CD1c-positive myeloid dendritic cell (primary cell): ENCODE measurements at regions not wholly inside any gene's neighbourhood (a gene's known extent, or its start where the extent isn't known, plus 50 kb on each side); places are given as distances from the start of the nearest gene placed in this dataset.
A peak's percentile ranks its signal among the peaks of the same experiment; 100 is the strongest.

Source experiments
- DNase-seq: peaks from one replicate; pipeline ENCODE4 v3.0.0-alpha.2; 2016; ENCODE audit errors: extremely low spot score

DNA sequence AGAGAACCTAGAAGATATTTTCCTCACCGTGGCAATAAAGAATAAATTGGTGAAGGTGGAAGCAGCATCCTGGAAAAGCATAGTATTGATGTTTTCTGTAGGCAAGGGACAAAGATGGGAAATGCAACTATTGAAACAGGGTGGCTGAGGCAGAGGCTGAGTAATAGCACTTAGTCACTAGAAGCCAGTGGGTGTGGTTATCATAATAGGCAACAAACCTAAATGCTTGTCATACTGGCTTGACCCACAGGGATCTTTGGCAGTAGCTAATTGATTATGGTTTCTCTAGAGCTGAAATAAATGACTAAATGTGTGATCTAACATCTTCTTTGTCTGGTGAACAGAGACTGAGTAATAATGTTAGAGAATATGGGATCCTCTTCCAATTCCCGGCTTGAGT is 353.6 kb upstream of the RPS6KA3 start:
- DNase-seq, result no peak

GRCh38 chrX:20609916-20610415 is 343.3 kb upstream of the RPS6KA3 start:
- no peak for DNase-seq

- no peak for DNase-seq
Measured at GRCh38 chrX:20606831-20607230, 340.1 kb upstream of the RPS6KA3 start.

DNA sequence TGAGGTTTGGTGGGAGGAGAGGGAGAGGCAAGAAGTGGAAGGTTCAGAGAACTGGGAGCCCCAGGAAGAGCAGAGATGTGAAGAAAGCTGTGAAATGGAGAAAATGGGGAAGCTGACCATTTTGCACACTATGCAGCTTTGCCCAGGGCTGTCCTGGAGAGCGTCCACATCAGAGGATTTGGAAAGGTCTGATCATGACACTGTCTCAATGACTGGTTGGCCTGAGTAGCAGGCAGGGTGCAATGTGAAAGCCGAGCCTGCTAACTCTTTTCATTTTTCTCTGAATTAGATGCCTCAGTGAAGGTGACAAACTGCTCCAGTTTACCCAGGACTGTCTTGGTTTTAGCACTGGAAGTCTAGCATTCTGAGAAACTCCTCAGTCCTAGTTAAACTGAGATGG is 330.1 kb upstream of the RPS6KA3 start:
- no peak for DNase-seq

- no peak for DNase-seq
Measured at GRCh38 chrX:20595928-20596575, 329.3 kb upstream of the RPS6KA3 start.

GRCh38 chrX:20594985-20595384 is 328.3 kb upstream of the RPS6KA3 start:
- DNase-seq, result no peak

GRCh38 chrX:20593836-20594235 is 327.1 kb upstream of the RPS6KA3 start:
- DNase-seq, result no peak

GRCh38 chrX:20593402-20593801 is 326.7 kb upstream of the RPS6KA3 start:
- DNase-seq, result no peak

GRCh38 chrX:20591246-20591645 is 324.5 kb upstream of the RPS6KA3 start:
- DNase-seq, result no peak

DNA sequence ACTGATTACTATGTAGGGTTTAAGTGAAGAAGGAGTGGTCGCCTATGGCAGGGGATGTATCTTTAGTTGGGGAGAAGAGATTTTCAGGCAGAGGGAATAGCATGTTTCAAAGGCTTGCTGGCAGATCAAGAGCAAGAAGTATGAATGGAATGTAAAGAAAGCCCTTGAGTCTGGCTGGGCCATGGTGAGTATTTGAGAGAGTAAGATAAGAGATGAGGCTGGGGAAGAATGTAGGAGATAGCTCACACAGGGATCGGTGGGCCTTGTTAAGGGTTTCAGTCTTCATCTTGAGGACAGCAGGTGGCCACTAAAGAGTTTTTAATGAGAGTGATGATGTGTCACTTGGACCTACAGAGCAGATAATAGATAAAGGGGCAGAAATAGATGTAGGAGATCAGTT is 319.1 kb upstream of the RPS6KA3 start:
- DNase-seq, result no peak

DNA sequence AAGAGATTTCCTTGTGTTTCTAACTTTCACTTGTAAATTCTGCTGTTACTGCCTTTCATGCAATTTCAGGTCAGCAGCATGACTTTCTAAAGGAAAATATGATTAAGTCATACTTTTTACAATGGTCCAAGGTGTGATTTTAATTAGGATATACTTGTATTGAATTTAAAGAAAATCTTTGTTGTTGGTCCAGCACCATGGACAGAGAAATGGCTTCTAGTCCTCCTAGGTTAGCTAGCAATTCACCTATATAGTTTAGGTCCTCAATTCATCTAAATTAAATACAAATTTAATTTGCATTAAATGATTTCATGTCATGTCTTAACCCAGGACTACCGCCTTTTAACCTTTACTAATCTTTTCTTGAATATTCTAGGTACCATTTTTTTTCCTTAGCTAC is 304.9 kb upstream of the RPS6KA3 start:
- no peak for DNase-seq

DNA sequence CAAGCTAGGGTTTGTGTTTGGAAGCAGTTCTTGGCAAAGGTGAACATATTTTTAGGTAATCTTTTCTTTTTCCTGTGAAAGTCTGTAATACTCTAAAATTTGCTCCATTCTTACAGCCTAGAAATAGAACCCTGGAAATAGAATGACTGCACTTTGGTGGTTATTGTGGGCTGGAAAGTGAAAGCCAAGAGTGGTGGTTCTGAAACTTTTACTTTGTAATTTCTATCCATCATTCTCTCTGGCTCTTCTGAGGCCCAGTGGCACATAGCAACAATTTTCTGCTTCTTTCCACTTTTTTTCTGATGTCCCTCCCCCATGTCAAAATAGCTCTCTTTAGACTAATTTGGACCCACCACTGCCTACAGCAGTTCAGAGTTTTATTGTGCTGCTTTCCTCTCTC is 300.4 kb upstream of the RPS6KA3 start:
- no peak for DNase-seq

- no peak for DNase-seq
Measured at GRCh38 chrX:20547611-20548051, 280.9 kb upstream of the RPS6KA3 start.

DNA sequence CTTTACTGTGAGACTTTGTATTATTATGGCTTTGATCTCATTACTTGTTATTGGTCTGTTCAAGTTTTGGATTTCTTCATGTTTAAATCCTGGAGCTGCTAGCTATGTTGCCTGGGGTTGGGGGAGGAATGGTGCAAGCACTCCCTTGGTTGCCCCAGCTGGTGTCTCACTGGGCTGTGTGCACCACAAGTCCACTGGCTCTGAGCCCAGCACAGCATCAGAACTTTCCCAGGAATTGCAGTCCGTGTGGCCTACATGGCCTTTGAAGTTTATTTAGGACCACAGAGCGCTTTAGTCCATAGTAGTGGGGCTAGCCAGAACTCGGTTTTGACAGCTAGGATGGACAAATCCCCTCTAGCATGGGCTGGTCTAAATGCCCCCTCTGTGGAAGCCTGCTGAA is 278.8 kb upstream of the RPS6KA3 start:
- DNase-seq, result no peak

DNA sequence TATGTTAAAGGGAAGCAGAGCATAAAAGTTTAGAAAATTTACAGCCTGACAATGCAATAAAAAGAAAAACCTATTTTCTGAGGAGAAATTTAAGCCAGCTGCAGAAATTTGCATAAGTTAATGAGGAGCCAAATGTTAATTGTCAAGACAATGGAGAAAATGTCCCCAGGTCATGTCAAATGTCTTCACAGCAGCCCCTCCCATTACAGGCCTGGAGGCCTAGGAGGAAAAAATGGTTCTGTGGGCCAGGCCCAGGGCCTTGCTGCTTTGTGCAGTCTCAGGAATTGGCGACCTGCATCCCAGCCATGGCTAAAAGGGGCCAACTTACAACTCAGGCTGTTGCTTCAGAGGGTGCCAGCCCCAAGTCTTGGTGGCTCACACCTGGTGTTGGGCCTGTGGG is 275.4 kb upstream of the RPS6KA3 start:
- DNase-seq, result no peak

GRCh38 chrX:20538974-20539373 is 272.3 kb upstream of the RPS6KA3 start:
- DNase-seq, result no peak

GRCh38 chrX:20531667-20532066 is 265.0 kb upstream of the RPS6KA3 start:
- peak; percentile 17 for DNase-seq

DNA sequence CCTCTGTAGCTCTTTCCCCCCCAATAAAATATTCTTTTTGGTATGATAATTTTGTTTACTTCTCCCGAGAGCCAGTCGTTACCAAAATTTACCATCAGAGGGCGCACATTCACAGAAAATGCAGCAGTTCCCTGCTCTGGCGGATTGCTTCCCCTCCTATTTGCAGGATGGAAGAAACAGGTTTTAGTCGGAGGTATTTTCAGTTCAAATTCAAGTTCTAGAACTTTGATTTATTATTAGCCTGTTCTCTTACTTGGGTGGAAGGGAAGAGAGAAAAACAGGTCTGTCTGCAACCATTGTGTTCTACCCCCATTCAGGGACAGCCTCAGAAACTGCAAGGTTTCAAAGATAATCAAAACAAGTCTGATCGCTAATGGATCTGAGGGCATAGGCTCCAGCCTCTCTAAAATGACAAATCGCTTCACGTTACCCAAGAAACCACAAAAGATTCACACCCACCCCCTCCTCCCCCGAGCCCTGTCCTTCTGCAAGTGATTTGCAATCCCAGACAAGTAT is 263.8 kb upstream of the RPS6KA3 start:
- peak; percentile 66 for DNase-seq

- peak; percentile 2 for DNase-seq
Measured at GRCh38 chrX:20529711-20530110, 263.0 kb upstream of the RPS6KA3 start.

GRCh38 chrX:20529301-20529700 is 262.6 kb upstream of the RPS6KA3 start:
- no peak for DNase-seq

DNA sequence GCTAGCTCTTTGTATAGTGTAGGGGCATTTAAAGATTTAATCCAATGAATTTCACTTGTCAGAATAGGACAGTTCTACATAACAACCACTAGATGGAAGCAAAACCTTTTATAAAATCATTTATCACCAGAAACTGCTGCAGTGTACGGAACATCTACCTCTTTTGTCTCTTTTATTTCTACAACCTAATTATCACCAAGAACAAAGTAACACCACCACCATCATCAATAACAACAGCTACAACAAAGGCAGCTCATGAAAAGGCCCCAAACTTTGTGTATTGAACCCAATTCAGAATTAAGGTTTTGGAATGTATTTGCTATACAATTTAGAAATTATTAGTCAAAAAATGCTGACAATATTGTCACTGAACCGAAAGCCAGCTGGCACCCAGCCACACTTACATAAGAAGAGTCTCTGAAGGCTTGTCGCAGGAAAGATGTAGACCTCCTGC is 260.9 kb upstream of the RPS6KA3 start:
- DNase-seq, result peak; percentile 49

- DNase-seq, result no peak
Measured at GRCh38 chrX:20527041-20527440, 260.3 kb upstream of the RPS6KA3 start.

GRCh38 chrX:20523626-20524312 is 257.1 kb upstream of the RPS6KA3 start:
- DNase-seq, result no peak
